ENCODE measurements at regions not wholly inside any gene's neighbourhood (a gene's known extent, or its start where the extent isn't known, plus 50 kb on each side); places are given as distances from the start of the nearest gene placed in this dataset.

DNA sequence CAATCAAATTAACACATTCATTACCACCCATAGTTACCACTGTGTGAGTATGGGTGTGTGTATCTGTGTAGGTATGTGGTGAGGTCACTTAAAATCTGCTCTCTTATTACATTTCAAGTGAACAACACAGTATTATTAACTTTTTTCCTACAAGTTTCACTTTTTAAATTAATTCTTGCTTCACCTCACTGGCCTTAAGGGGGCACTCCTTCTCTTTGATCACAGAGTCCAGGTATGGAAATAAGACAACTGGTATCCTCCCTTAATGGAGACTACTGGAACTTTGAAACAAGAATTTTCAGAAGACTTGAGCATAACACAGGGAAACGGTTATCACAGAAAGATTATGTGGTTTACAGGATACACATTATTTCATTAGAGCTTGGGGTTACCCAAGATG, 255.8 kb downstream of the ASXL3 start:
- TF ChIP-seq CTCF (IDR thresholded peaks at IDR 0.05; ENCODE audit: low read depth, low read length), result peak; percentile 60
- TF ChIP-seq EZH2phosphoT487 (IDR thresholded peaks at IDR 0.05; ENCODE audit: low read depth), result no peak

Measured in OCI-LY3 (cell line).